GM18508 (cell line): ENCODE measurements at regions not wholly inside any gene's neighbourhood (a gene's known extent, or its start where the extent isn't known, plus 50 kb on each side); places are given as distances from the start of the nearest gene placed in this dataset.

ENCODE experiments used
- ATAC-seq: cut with Tn5 transposase; IDR thresholded peaks from one replicate; pipeline ENCODE4 v1.9.1; 2021; ENCODE audit warnings: moderate number of reproducible peaks; ENCODE audit not compliant: insufficient read depth, unreplicated experiment

GRCh38 chr4:104163820-104164219, 330.9 kb downstream of the CXXC4 start:
- no peak for ATAC-seq

GRCh38 chr4:104146048-104146447, 348.6 kb downstream of the CXXC4 start:
- no peak for ATAC-seq

- ATAC-seq, result no peak
Observed at GRCh38 chr4:104138116-104138515, 356.6 kb downstream of the CXXC4 start.

GRCh38 chr4:104129243-104129642, 365.5 kb downstream of the CXXC4 start:
- ATAC-seq, result no peak

GRCh38 chr4:104128850-104129213, 365.9 kb downstream of the CXXC4 start:
- ATAC-seq, result peak; percentile 57

GRCh38 chr4:104128031-104128849, 366.5 kb downstream of the CXXC4 start:
- no peak for ATAC-seq

GRCh38 chr4:104123021-104123420, 371.7 kb downstream of the CXXC4 start:
- no peak for ATAC-seq

- ATAC-seq, result no peak
Observed at GRCh38 chr4:104117776-104118175, 376.9 kb downstream of the CXXC4 start.

- no peak for ATAC-seq
Observed at GRCh38 chr4:104113850-104114249, 380.8 kb downstream of the CXXC4 start.

- ATAC-seq, result no peak
Observed at GRCh38 chr4:104099141-104099540, 379.4 kb upstream of the TACR3 start.

GRCh38 chr4:104093247-104093646, 373.5 kb upstream of the TACR3 start:
- ATAC-seq, result no peak

GRCh38 chr4:104073229-104073628, 353.4 kb upstream of the TACR3 start:
- ATAC-seq, result no peak

- ATAC-seq, result no peak
Observed at GRCh38 chr4:104066533-104066932, 346.7 kb upstream of the TACR3 start.

GRCh38 chr4:104064646-104065577, 345.1 kb upstream of the TACR3 start:
- no peak for ATAC-seq

GRCh38 chr4:104063341-104063740, 343.6 kb upstream of the TACR3 start:
- ATAC-seq, result no peak

GRCh38 chr4:104044369-104044768, 324.6 kb upstream of the TACR3 start:
- ATAC-seq, result no peak

GRCh38 chr4:104032896-104033295, 313.1 kb upstream of the TACR3 start:
- no peak for ATAC-seq

- ATAC-seq, result no peak
Observed at GRCh38 chr4:104025251-104025650, 305.5 kb upstream of the TACR3 start.

- ATAC-seq, result no peak
Observed at GRCh38 chr4:104022831-104023230, 303.0 kb upstream of the TACR3 start.

GRCh38 chr4:104022226-104022625, 302.4 kb upstream of the TACR3 start:
- no peak for ATAC-seq

GRCh38 chr4:104020641-104021040, 300.9 kb upstream of the TACR3 start:
- ATAC-seq, result no peak
